B cell (primary cell): ENCODE measurements at regions not wholly inside any gene's neighbourhood (a gene's known extent, or its start where the extent isn't known, plus 50 kb on each side); places are given as distances from the start of the nearest gene placed in this dataset. TPM values are rescaled to one million over a fixed set of nuclear protein-coding genes. Genes with fewer than 3 reads are reported as not detected.

Source experiments
- ATAC-seq: fragments of 200-7000 bp; cut with Tn5 transposase; one replicate; pipeline ENCODE4 v1.10.0; 2021; ENCODE audit warnings: low read depth, mild to moderate bottlenecking, moderate number of reproducible peaks, moderate library complexity
- CTCF ChIA-PET: fragments of 350-600 bp; sonication (Branson Sonifier 250); formaldehyde crosslinking; loops from one replicate; lab custom pipeline; 2021; ENCODE audit warnings: antibody characterized with exemption, inconsistent platforms; lab: Charles Lee
- POLR2A ChIA-PET: fragments of 350-600 bp; sonication (Branson Sonifier 250); formaldehyde crosslinking; loops from one replicate; lab custom pipeline; 2021; ENCODE audit warnings: antibody characterized with exemption; lab: Charles Lee
- DNase-seq: peaks from one replicate; pipeline ENCODE4 v3.0.0; 2013
- H2AFZ ChIP-seq: 2 replicates; pipeline ENCODE4 v1.6.1; 2012; ENCODE audit warnings: mild to moderate bottlenecking, low read depth, low read length; ENCODE audit not compliant: insufficient read depth, poor library complexity, severe bottlenecking
- H3K27ac ChIP-seq, 2 donors: 1 replicate in 1 of 2; 2 replicates in 1 of 2; pipeline ENCODE4 v1.5.1; 2012 to 2013; ENCODE audit warnings: low read length in 2 of 2, mild to moderate bottlenecking in 2 of 2, moderate library complexity in 1 of 2
- H3K27me3 ChIP-seq, 4 experiments: fragments of 200-600 bp in 1 of 4; sonication (generic) in 1 of 4; replicated peaks in 1 of 4; 1 replicate in 2 of 4; 2 replicates in 2 of 4; pipeline versions ENCODE4 v1.6.1 to v1.7.0; 2013 to 2016; ENCODE audit warnings: low read length in 3 of 4, mild to moderate bottlenecking in 2 of 4, mixed read lengths in 1 of 4, moderate library complexity in 1 of 4; ENCODE audit not compliant: insufficient read depth in 4 of 4, control insufficient read depth in 3 of 4; ENCODE audit errors: control extremely low read depth in 1 of 4
- H3K36me3 ChIP-seq, 2 experiments: replicated peaks in 1 of 2; 1 replicate in 1 of 2; 2 replicates in 1 of 2; pipeline versions ENCODE4 v1.6.1 to v1.7.1; 2013; ENCODE audit warnings: low read length in 1 of 2; ENCODE audit not compliant: insufficient read depth in 2 of 2, control insufficient read depth in 1 of 2; ENCODE audit errors: control extremely low read depth in 1 of 2, extremely low read depth in 1 of 2
- H3K4me1 ChIP-seq, 2 donors: fragments of 200-600 bp in 1 of 2; sonication (generic) in 1 of 2; 1 replicate in 1 of 2; 2 replicates in 1 of 2; pipeline versions ENCODE4 v1.5.1 to v1.6.1; 2013 to 2017; ENCODE audit warnings: low read length in 2 of 2; ENCODE audit not compliant: control insufficient read depth in 2 of 2, insufficient read depth in 2 of 2
- H3K4me2 ChIP-seq: replicated peaks from 2 replicates; pipeline ENCODE3; 2012; ENCODE audit warnings: mild to moderate bottlenecking, low read depth, low read length; ENCODE audit not compliant: poor library complexity, severe bottlenecking
- H3K4me3 ChIP-seq, 5 experiments: fragments of 200-600 bp in 1 of 5; sonication (generic) in 1 of 5; 1 replicate in 3 of 5; 2 replicates in 2 of 5; pipeline versions ENCODE4 v1.5.1 to v1.7.0; 2011 to 2016; ENCODE audit warnings: low read length in 4 of 5, mild to moderate bottlenecking in 4 of 5, low read depth in 2 of 5, control low read depth in 1 of 5, moderate library complexity in 1 of 5; ENCODE audit not compliant: insufficient read depth in 1 of 5; ENCODE audit errors: control extremely low read depth in 1 of 5, extremely low read depth in 1 of 5
- H3K79me2 ChIP-seq: fragments of 200-600 bp; sonication (generic); one replicate; pipeline ENCODE4 v1.6.0; 2016; ENCODE audit warnings: low read length; ENCODE audit not compliant: control insufficient read depth, insufficient read depth
- H3K9ac ChIP-seq: fragments of 200-600 bp; sonication (generic); 2 replicates; pipeline ENCODE4 v1.6.1; 2017; ENCODE audit warnings: mild to moderate bottlenecking, low read length, moderate library complexity
- H3K9me3 ChIP-seq, 3 donors: one replicate each; pipeline versions ENCODE4 v1.6.1 to v1.7.1; 2013; ENCODE audit warnings: low read length in 2 of 3; ENCODE audit not compliant: control insufficient read depth in 2 of 3, insufficient read depth in 1 of 3; ENCODE audit errors: control extremely low read depth in 1 of 3
- H4K20me1 ChIP-seq: 2 replicates; pipeline ENCODE4 v1.6.0; 2012; ENCODE audit warnings: mild to moderate bottlenecking, low read length; ENCODE audit not compliant: insufficient read depth, control insufficient read depth, poor library complexity, severe bottlenecking
- H3K27ac Mint-ChIP-seq: one replicate; pipeline ENCODE4 v1.8.0; 2021; ENCODE audit warnings: mixed read lengths
- H3K27me3 Mint-ChIP-seq: one replicate; pipeline ENCODE4 v1.8.0; 2021; ENCODE audit warnings: mixed read lengths
- H3K4me1 Mint-ChIP-seq: one replicate; pipeline ENCODE4 v1.8.0; 2021; ENCODE audit warnings: mixed read lengths
- H3K4me3 Mint-ChIP-seq: one replicate; pipeline ENCODE4 v1.8.0; 2021; ENCODE audit warnings: mixed read lengths
- H3K9me3 Mint-ChIP-seq: one replicate; pipeline ENCODE4 v1.8.0; 2022; ENCODE audit warnings: mixed read lengths; ENCODE audit not compliant: insufficient read depth
- CTCF ChIP-seq: fragments of 200-600 bp; IDR thresholded peaks from one replicate; pipeline ENCODE4 v1.8.0; 2022; ENCODE audit warnings: antibody characterized with exemption, mild to moderate bottlenecking
- EZH2 ChIP-seq: IDR thresholded peaks from 2 replicates; pipeline ENCODE4 v1.6.1; 2012; ENCODE audit warnings: borderline replicate concordance, low read depth, mild to moderate bottlenecking, moderate library complexity, low read length; ENCODE audit not compliant: insufficient read depth, poor library complexity, severe bottlenecking
- WGBS: methylation state at CpG from one replicate; pipeline ENCODE4 v1.1.5; 2013; ENCODE audit warnings: missing lambda C conversion rate; ENCODE audit not compliant: insufficient coverage; 5-methylcytosine and 5-hydroxymethylcytosine counted together
- intact Hi-C: fragments of 100-400 bp; cut with micrococcal nuclease; formaldehyde crosslinking; loops from one replicate; pipeline ENCODE4 v1.10.0; 2022
- small RNA-seq: library from RNA; depleted of rRNA; stranded (forward); fragments of <200 nt; gene quantifications from one replicate; pipeline ENCODE3, GENCODE V24; 2012; ENCODE audit warnings: low replicate concordance, low read depth; ENCODE audit not compliant: insufficient read length

- H3K27ac ChIP-seq: no peak overlapping the region
- TF ChIP-seq EZH2 (no peak), CTCF (no peak)
- ATAC-seq: no peak
- Mint-ChIP-seq H3K27me3 (peaks cover 13% of the 10 kb centered on the region), H3K4me3 (no peak overlapping the region), H3K4me1 (no peaks in the 10 kb centered on the region), H3K27ac (no peak overlapping the region), H3K9me3 (peaks cover 10% of the 10 kb centered on the region)
- H3K79me2 ChIP-seq: no peaks in the 10 kb centered on the region
- no peak overlapping the region for H3K4me2 ChIP-seq
- CTCF ChIA-PET: no interaction called here
- no peaks in the 10 kb centered on the region for H3K36me3 ChIP-seq
- H3K27me3 ChIP-seq: peaks cover 0 to 4% (median 0%) of the 10 kb centered on the region in 4 experiments
- POLR2A ChIA-PET: no interaction called here
- H3K9ac ChIP-seq: no peak overlapping the region
- H3K4me1 ChIP-seq: no peaks in the 10 kb centered on the region
- WGBS: 100% methylated on average over 1 of the region's 2 CpGs
- H4K20me1 ChIP-seq: no peaks in the 10 kb centered on the region
- intact Hi-C loops: no loop called here
- DNase-seq: no peak
- no peak overlapping the region for H2AFZ ChIP-seq
- H3K9me3 ChIP-seq: peaks cover 0 to 3% (median 0%) of the 10 kb centered on the region in 3 donors
- H3K4me3 ChIP-seq: no peak overlapping the region
Observed at GRCh38 chr5:73994963-73995362, 369.0 kb downstream of the ARHGEF28 start.

Small RNA genes in the stretch of these regions (small RNA-seq; reads per million reads assigned to genes)
- gene RN7SL814P: not detected
